NCI-H128 (cell line): ENCODE measurements at regions not wholly inside any gene's neighbourhood (a gene's known extent, or its start where the extent isn't known, plus 50 kb on each side); places are given as distances from the start of the nearest gene placed in this dataset.

ENCODE experiments used
- DNase-seq: peaks from one replicate; lab custom pipeline; 2025; ENCODE audit not compliant: unreplicated experiment; lab: John Stamatoyannopoulos, UW

GRCh38 chr18:22040533-22040932 is 128.9 kb upstream of the GATA6 start:
- no peak for DNase-seq

GRCh38 chr18:22043837-22044236 is 125.6 kb upstream of the GATA6 start:
- DNase-seq = no peak

- no peak for DNase-seq
Measured at GRCh38 chr18:22044474-22045220, 124.7 kb upstream of the GATA6 start.

- DNase-seq = no peak
Measured at GRCh38 chr18:22045221-22045918, 124.0 kb upstream of the GATA6 start.

GRCh38 chr18:22046473-22046872 is 122.9 kb upstream of the GATA6 start:
- DNase-seq = no peak

GRCh38 chr18:22047485-22047884 is 121.9 kb upstream of the GATA6 start:
- DNase-seq = no peak

GRCh38 chr18:22048221-22048620 is 121.2 kb upstream of the GATA6 start:
- DNase-seq = no peak

- no peak for DNase-seq
Measured at GRCh38 chr18:22048932-22049615, 120.3 kb upstream of the GATA6 start.

- DNase-seq = no peak
Measured at GRCh38 chr18:22052405-22053105, 116.8 kb upstream of the GATA6 start.

GRCh38 chr18:22055466-22056238 is 113.7 kb upstream of the GATA6 start:
- no peak for DNase-seq

GRCh38 chr18:22056950-22057349 is 112.4 kb upstream of the GATA6 start:
- no peak for DNase-seq

GRCh38 chr18:22057908-22058527 is 111.4 kb upstream of the GATA6 start:
- DNase-seq = no peak

- no peak for DNase-seq
Measured at GRCh38 chr18:22060361-22060760, 109.0 kb upstream of the GATA6 start.

- DNase-seq = no peak
Measured at GRCh38 chr18:22063102-22063501, 106.3 kb upstream of the GATA6 start.

- DNase-seq = no peak
Measured at GRCh38 chr18:22063672-22064071, 105.7 kb upstream of the GATA6 start.

GRCh38 chr18:22064581-22064980 is 104.8 kb upstream of the GATA6 start:
- DNase-seq = no peak

GRCh38 chr18:22065311-22065710 is 104.1 kb upstream of the GATA6 start:
- DNase-seq = no peak

GRCh38 chr18:22066083-22066485 is 103.3 kb upstream of the GATA6 start:
- no peak for DNase-seq

- DNase-seq = no peak
Measured at GRCh38 chr18:22067109-22067508, 102.3 kb upstream of the GATA6 start.

GRCh38 chr18:22067682-22068081 is 101.7 kb upstream of the GATA6 start:
- DNase-seq = no peak
